Right cardiac atrium (tissue), 5 donors: ENCODE measurements at regions not wholly inside any gene's neighbourhood (a gene's known extent, or its start where the extent isn't known, plus 50 kb on each side); places are given as distances from the start of the nearest gene placed in this dataset.
A peak's percentile ranks its signal among the peaks of the same experiment; 100 is the strongest.

Source experiments
- ATAC-seq, 2 donors: fragments of 200-7000 bp; cut with Tn5 transposase; one replicate each; pipeline versions ENCODE4 v1.8.0 to v1.9.1; 2020; ENCODE audit warnings: moderate library complexity in 2 of 2, mild to moderate bottlenecking in 1 of 2
- DNase-seq, 3 donors: peaks; one replicate each; pipeline ENCODE4 v3.0.0-alpha.2; 2020
- H3K27ac ChIP-seq: one replicate; pipeline ENCODE4 v1.5.1; 2013; ENCODE audit warnings: mild to moderate bottlenecking, low read length, control low read depth, moderate library complexity
- H3K27me3 ChIP-seq: one replicate; pipeline ENCODE4 v1.6.1; 2013; ENCODE audit not compliant: control insufficient read depth, insufficient read depth
- H3K4me1 ChIP-seq: one replicate; pipeline ENCODE4 v1.6.1; 2013; ENCODE audit warnings: low read length; ENCODE audit not compliant: control insufficient read depth, insufficient read depth
- H3K4me3 ChIP-seq: one replicate; pipeline ENCODE4 v1.5.1; 2013; ENCODE audit warnings: low read length, control low read depth
- H3K9me3 ChIP-seq: one replicate; pipeline ENCODE4 v1.6.1; 2013; ENCODE audit warnings: low read length; ENCODE audit not compliant: control insufficient read depth
- WGBS: extraction: QIAGEN DNeasy Blood & Tissue Kit; methylation state at CpG from one replicate; pipeline ENCODE4 v1.1.7; 2013; 5-methylcytosine and 5-hydroxymethylcytosine counted together
- intact Hi-C, 4 donors: fragments of 100-400 bp; cut with DNase I; formaldehyde crosslinking; loops; one replicate each; pipeline versions ENCODE4 v1.11.0 to v1.14.0; 2022 to 2023
- donor health status: healthy with polysubstance abuse.
- donor health status: DM: no; HTN: yes; CAD: no.
- donor health status: DM: no; HTN: no; CAD: no.
- donor health status: DM: no; HTN: yes; CAD: no; lungs with severe emphysema.
- donor health status: DM: yes; HTN: yes; CAD: no.

- no peak for ATAC-seq
- no peak overlapping the region for H3K27ac ChIP-seq
- no peaks in the 10 kb centered on the region for H3K4me1 ChIP-seq
- H3K4me3 ChIP-seq: no peak overlapping the region
- WGBS: 45% methylated on average over 8 of the region's 8 CpGs
- H3K9me3 ChIP-seq: no peaks in the 10 kb centered on the region
- no peak for DNase-seq
- H3K27me3 ChIP-seq: no peaks in the 10 kb centered on the region
- intact Hi-C loops: no loop called here
Observed at GRCh38 chr4:129350834-129351721, 255.1 kb downstream of the C4orf33 start.

- intact Hi-C loops: no loop called here
Observed at GRCh38 chr4:129352480-129352879, 256.5 kb downstream of the C4orf33 start.

GRCh38 chr4:129353490-129353889 is 257.5 kb downstream of the C4orf33 start:
- no peaks in the 10 kb centered on the region for H3K27me3 ChIP-seq

More at GRCh38 chr4:129352480-129352879, 256.5 kb downstream of the C4orf33 start:
- Histone ChIP-seq H3K27me3 (no peaks in the 10 kb centered on the region), H3K9me3 (no peaks in the 10 kb centered on the region), H3K4me3 (no peak overlapping the region), H3K4me1 (no peaks in the 10 kb centered on the region), H3K27ac (no peak overlapping the region)
- DNase-seq (no peak), ATAC-seq (no peak)
- WGBS: 80% methylated on average over 4 of the region's 4 CpGs

GRCh38 chr4:129355031-129355430 is 259.1 kb downstream of the C4orf33 start:
- H3K4me3 ChIP-seq: no peak overlapping the region
- H3K9me3 ChIP-seq: no peaks in the 10 kb centered on the region
- 50% methylated on average over 3 of the region's 3 CpGs for WGBS
- no peaks in the 10 kb centered on the region for H3K4me1 ChIP-seq
- DNase-seq (no peak), ATAC-seq (no peak)
- no peaks in the 10 kb centered on the region for H3K27me3 ChIP-seq
- no peak overlapping the region for H3K27ac ChIP-seq
- intact Hi-C loops: no loop called here

More at GRCh38 chr4:129353490-129353889, 257.5 kb downstream of the C4orf33 start:
- 97% methylated on average over 1 of the region's 1 CpG for WGBS
- H3K4me1 ChIP-seq: no peaks in the 10 kb centered on the region
- no peak overlapping the region for H3K27ac ChIP-seq
- DNase-seq (no peak), ATAC-seq (no peak)
- intact Hi-C loops: no loop called here
- no peaks in the 10 kb centered on the region for H3K9me3 ChIP-seq
- no peak overlapping the region for H3K4me3 ChIP-seq

GRCh38 chr4:129355516-129355915 is 259.6 kb downstream of the C4orf33 start:
- intact Hi-C loops: no loop called here
- no peaks in the 10 kb centered on the region for H3K4me1 ChIP-seq
- WGBS: 38% methylated on average over 4 of the region's 4 CpGs
- H3K27ac ChIP-seq: no peak overlapping the region
- no peaks in the 10 kb centered on the region for H3K9me3 ChIP-seq
- ATAC-seq (peak; percentile 43 to 45), DNase-seq (no peak)
- H3K27me3 ChIP-seq: no peaks in the 10 kb centered on the region
- no peak overlapping the region for H3K4me3 ChIP-seq

GRCh38 chr4:129358571-129358970 is 262.6 kb downstream of the C4orf33 start:
- DNase-seq (no peak), ATAC-seq (no peak)
- H3K9me3 ChIP-seq: no peaks in the 10 kb centered on the region
- intact Hi-C loops: no loop called here
- no peaks in the 10 kb centered on the region for H3K4me1 ChIP-seq
- H3K27ac ChIP-seq: no peak overlapping the region
- H3K4me3 ChIP-seq: no peak overlapping the region
- no peaks in the 10 kb centered on the region for H3K27me3 ChIP-seq

- Histone ChIP-seq H3K27me3 (no peaks in the 10 kb centered on the region), H3K9me3 (no peaks in the 10 kb centered on the region), H3K4me1 (no peaks in the 10 kb centered on the region), H3K4me3 (no peak overlapping the region), H3K27ac (no peak overlapping the region)
- DNase-seq (no peak), ATAC-seq (no peak)
- intact Hi-C loops: no loop called here
Observed at GRCh38 chr4:129359461-129359860, 263.5 kb downstream of the C4orf33 start.

GRCh38 chr4:129362691-129363274 is 266.8 kb downstream of the C4orf33 start:
- intact Hi-C loops: loop anchor here in 1 of 4 donors (10.0 kb wide), 1 partner anchor 282 kb away; no protein-coding TSS in a partner anchor
- Histone ChIP-seq H3K9me3 (no peaks in the 10 kb centered on the region), H3K4me3 (no peak overlapping the region), H3K4me1 (no peaks in the 10 kb centered on the region), H3K27me3 (no peaks in the 10 kb centered on the region), H3K27ac (no peak overlapping the region)
- 10% methylated on average over 5 of the region's 5 CpGs for WGBS
- DNase-seq (peak in 2 of 3 donors; percentile 33 to 73), ATAC-seq (peak; percentile 54 to 73)

- Histone ChIP-seq H3K9me3 (no peaks in the 10 kb centered on the region), H3K4me1 (no peaks in the 10 kb centered on the region), H3K4me3 (no peak overlapping the region), H3K27ac (no peak overlapping the region), H3K27me3 (no peaks in the 10 kb centered on the region)
- WGBS: 70% methylated on average over 10 of the region's 10 CpGs
- intact Hi-C loops: loop anchor here in 1 of 4 donors (10.0 kb wide), 1 partner anchor 280 kb away; no protein-coding TSS in a partner anchor
- ATAC-seq: peak in 1 of 2 donors; percentile 18
- DNase-seq: no peak
Observed at GRCh38 chr4:129364747-129365452, 268.9 kb downstream of the C4orf33 start.

GRCh38 chr4:129369361-129370010 is 273.5 kb downstream of the C4orf33 start:
- Histone ChIP-seq H3K4me1 (no peaks in the 10 kb centered on the region), H3K27ac (no peak overlapping the region), H3K4me3 (no peak overlapping the region), H3K9me3 (no peaks in the 10 kb centered on the region), H3K27me3 (no peaks in the 10 kb centered on the region)
- ATAC-seq: no peak
- DNase-seq: no peak
- intact Hi-C loops: loop anchor here in 1 of 4 donors (10.0 kb wide), 1 partner anchor 275 kb away; no protein-coding TSS in a partner anchor
- WGBS: 37% methylated on average over 3 of the region's 3 CpGs
